IMR-90 (cell line): ENCODE measurements at regions not wholly inside any gene's neighbourhood (a gene's known extent, or its start where the extent isn't known, plus 50 kb on each side); places are given as distances from the start of the nearest gene placed in this dataset.

Experiments
- ATAC-seq: fragments of 200-7000 bp; cut with Tn5 transposase; 2 replicates; pipeline ENCODE4 v1.9.1; 2020; ENCODE audit warnings: low read depth, mild to moderate bottlenecking, moderate library complexity
- BruUV-seq: library from RNA; stranded (reverse); fragments of 400-500 nt; replicated peaks from 2 replicates; lab custom pipeline; 2021; lab: Mats Ljungman, UMichigan
- CTCF ChIA-PET: fragments of 300-600 bp; formaldehyde crosslinking; extraction: SDS; loops from one replicate; lab custom pipeline; 2021; ENCODE audit warnings: antibody characterized with exemption; lab: Yijun Ruan, JAX
- POLR2A ChIA-PET: fragments of 300-600 bp; sonication (Branson Sonifier 250); formaldehyde crosslinking; loops from one replicate; lab custom pipeline; 2022; ENCODE audit warnings: antibody characterized with exemption; ENCODE audit not compliant: unreplicated experiment; lab: Charles Lee
- DNase-seq: peaks from one replicate; pipeline ENCODE4 v3.0.0; 2013
- H2AFZ ChIP-seq: replicated peaks from 2 replicates; pipeline ENCODE3; 2013; ENCODE audit warnings: low read length, mild to moderate bottlenecking; ENCODE audit not compliant: poor library complexity
- H2AK5ac ChIP-seq: 2 replicates; pipeline ENCODE4 v1.6.1; 2013; ENCODE audit warnings: low read depth, low read length, inconsistent platforms
- H2AK9ac ChIP-seq: replicated peaks from 2 replicates; pipeline ENCODE3; 2013; ENCODE audit warnings: mild to moderate bottlenecking, low read depth, low read length, moderate library complexity; ENCODE audit not compliant: poor library complexity
- H2BK120ac ChIP-seq: 2 replicates; pipeline ENCODE4 v1.6.1; 2013; ENCODE audit warnings: low read depth, low read length, inconsistent platforms
- H2BK15ac ChIP-seq: 3 replicates; pipeline ENCODE4 v1.6.1; 2013; ENCODE audit warnings: low read depth, low read length, inconsistent platforms
- H2BK20ac ChIP-seq: 2 replicates; pipeline ENCODE4 v1.6.1; 2013; ENCODE audit warnings: low read depth, mild to moderate bottlenecking, inconsistent platforms, low read length, moderate library complexity
- H2BK5ac ChIP-seq: 2 replicates; pipeline ENCODE4 v1.6.1; 2013; ENCODE audit warnings: mild to moderate bottlenecking, low read depth, low read length, inconsistent platforms; ENCODE audit not compliant: poor library complexity, severe bottlenecking
- H3K14ac ChIP-seq: replicated peaks from 2 replicates; pipeline ENCODE4 v1.6.1; 2013; ENCODE audit warnings: low read depth, low read length, inconsistent platforms
- H3K18ac ChIP-seq: 2 replicates; pipeline ENCODE4 v1.6.1; 2013; ENCODE audit warnings: low read depth, low read length, control low read depth
- H3K23ac ChIP-seq: 2 replicates; pipeline ENCODE4 v1.6.1; 2013; ENCODE audit warnings: low read depth, low read length, inconsistent platforms
- H3K27ac ChIP-seq: 2 replicates; pipeline ENCODE4 v1.5.1; 2013; ENCODE audit warnings: mild to moderate bottlenecking, control low read depth, low read length; ENCODE audit not compliant: insufficient read depth
- H3K27me3 ChIP-seq: 2 replicates; pipeline ENCODE4 v1.6.1; 2013; ENCODE audit warnings: low read length; ENCODE audit not compliant: control insufficient read depth, insufficient read depth
- H3K36me3 ChIP-seq: 2 replicates; pipeline ENCODE4 v1.6.1; 2013; ENCODE audit warnings: low read length, mixed read lengths; ENCODE audit not compliant: control insufficient read depth, insufficient read depth
- H3K4ac ChIP-seq: 2 replicates; pipeline ENCODE4 v1.6.1; 2013; ENCODE audit warnings: low read depth, low read length, inconsistent platforms
- H3K4me1 ChIP-seq: 2 replicates; pipeline ENCODE4 v1.6.1; 2013; ENCODE audit warnings: low read length, mixed read lengths; ENCODE audit not compliant: control insufficient read depth, insufficient read depth
- H3K4me2 ChIP-seq: 2 replicates; pipeline ENCODE4 v1.6.1; 2013; ENCODE audit warnings: low read depth, mild to moderate bottlenecking, control low read depth, low read length, moderate library complexity
- H3K4me3 ChIP-seq: 2 replicates; pipeline ENCODE4 v1.5.1; 2013; ENCODE audit warnings: low read depth, mild to moderate bottlenecking, control low read depth, low read length, moderate library complexity; ENCODE audit not compliant: insufficient read depth
- H3K56ac ChIP-seq: 2 replicates; pipeline ENCODE4 v1.6.1; 2013; ENCODE audit warnings: low read length, inconsistent platforms; ENCODE audit not compliant: insufficient read depth; ENCODE audit errors: extremely low read depth
- H3K79me1 ChIP-seq, 2 experiments: 2 replicates each; pipeline ENCODE4 v1.6.1; 2013; ENCODE audit warnings: low read length in 2 of 2, inconsistent platforms in 1 of 2, low read depth in 1 of 2
- H3K9ac ChIP-seq: 2 replicates; pipeline ENCODE4 v1.6.1; 2013; ENCODE audit warnings: low read depth, low read length, control low read depth
- H3K9me1 ChIP-seq: 2 replicates; pipeline ENCODE4 v1.6.1; 2013; ENCODE audit warnings: low read length, inconsistent platforms; ENCODE audit not compliant: insufficient read depth
- H3K9me3 ChIP-seq: 2 replicates; pipeline ENCODE4 v1.6.1; 2013; ENCODE audit warnings: low read length; ENCODE audit not compliant: control insufficient read depth, insufficient read depth
- H4K20me1 ChIP-seq: 2 replicates; pipeline ENCODE4 v1.6.1; 2013; ENCODE audit warnings: low read length, inconsistent platforms; ENCODE audit not compliant: insufficient read depth
- H4K5ac ChIP-seq: 2 replicates; pipeline ENCODE4 v1.6.1; 2013; ENCODE audit warnings: mild to moderate bottlenecking, low read depth, low read length, control low read depth
- H4K8ac ChIP-seq, 2 experiments: 2 replicates each; pipeline ENCODE4 v1.6.1; 2013; ENCODE audit warnings: low read depth in 2 of 2, low read length in 2 of 2, control low read depth in 1 of 2, inconsistent platforms in 1 of 2
- H4K91ac ChIP-seq: 2 replicates; pipeline ENCODE4 v1.6.1; 2013; ENCODE audit warnings: low read depth, low read length, inconsistent platforms; ENCODE audit not compliant: insufficient read depth
- BHLHE40 ChIP-seq: fragments of 150-350 bp; IDR thresholded peaks from 2 replicates; pipeline ENCODE4 v1.6.1; 2016; ENCODE audit warnings: mild to moderate bottlenecking, low read depth, low read length
- CEBPB ChIP-seq: IDR thresholded peaks from 2 replicates; pipeline ENCODE4 v1.6.1; 2012; ENCODE audit warnings: low read depth, low read length, improper control_type of control experiment
- CHD1 ChIP-seq: IDR thresholded peaks from 2 replicates; pipeline ENCODE4 v1.6.1; 2012; ENCODE audit warnings: low read depth, low read length, improper control_type of control experiment
- CTCF ChIP-seq: conservative IDR thresholded peaks from 2 replicates; pipeline ENCODE4 v1.5.1; 2012; ENCODE audit warnings: mild to moderate bottlenecking, low read depth, low read length, improper control_type of control experiment
- ELK1 ChIP-seq: fragments of 150-350 bp; IDR thresholded peaks from 2 replicates; pipeline ENCODE4 v1.6.1; 2016; ENCODE audit warnings: low read depth, mild to moderate bottlenecking, low read length, moderate library complexity, borderline replicate concordance
- FOS ChIP-seq: fragments of 150-350 bp; IDR thresholded peaks from 2 replicates; pipeline ENCODE4 v1.6.1; 2016; ENCODE audit warnings: low read depth, low read length
- MAFK ChIP-seq: IDR thresholded peaks from 2 replicates; pipeline ENCODE4 v1.6.1; 2012; ENCODE audit warnings: low read depth, low read length, improper control_type of control experiment
- MAZ ChIP-seq: IDR thresholded peaks from 2 replicates; pipeline ENCODE4 v1.6.1; 2012; ENCODE audit warnings: low read depth, mild to moderate bottlenecking, low read length, improper control_type of control experiment, moderate library complexity, borderline replicate concordance
- MXI1 ChIP-seq: IDR thresholded peaks from 2 replicates; pipeline ENCODE4 v1.6.1; 2012; ENCODE audit warnings: low read depth, mild to moderate bottlenecking, low read length, moderate library complexity, borderline replicate concordance
- NFE2L2 ChIP-seq: fragments of 150-350 bp; IDR thresholded peaks from 2 replicates; pipeline ENCODE4 v1.6.1; 2016; ENCODE audit warnings: low read depth, mild to moderate bottlenecking, low read length
- POLR2A ChIP-seq: IDR thresholded peaks from 2 replicates; pipeline ENCODE4 v1.6.1; 2012; ENCODE audit warnings: mild to moderate bottlenecking, low read depth, low read length
- RAD21 ChIP-seq: IDR thresholded peaks from 2 replicates; pipeline ENCODE4 v1.6.1; 2012; ENCODE audit warnings: low read length, improper control_type of control experiment
- RFX5 ChIP-seq: IDR thresholded peaks from 2 replicates; pipeline ENCODE4 v1.8.0; 2012; ENCODE audit warnings: low read depth, mild to moderate bottlenecking, low read length, moderate library complexity
- SMC3 ChIP-seq: fragments of 150-350 bp; IDR thresholded peaks from 2 replicates; pipeline ENCODE4 v1.6.1; 2016; ENCODE audit warnings: low read depth, mild to moderate bottlenecking, antibody characterized with exemption, low read length, moderate library complexity
- USF2 ChIP-seq: fragments of 150-350 bp; IDR thresholded peaks from 2 replicates; pipeline ENCODE4 v1.6.1; 2017; ENCODE audit warnings: mild to moderate bottlenecking, antibody characterized with exemption, low read length, low read depth
- WGBS, 2 experiments: methylation state at CpG; one replicate each; pipeline versions ENCODE4 v1.1.5 to v1.1.7; 2013; ENCODE audit warnings: missing lambda C conversion rate in 2 of 2; ENCODE audit not compliant: insufficient read length in 1 of 2; ENCODE audit errors: extremely low coverage in 2 of 2; 5-methylcytosine and 5-hydroxymethylcytosine counted together
- dilution Hi-C: fragments of 300-500 bp; cut with HindIII; formaldehyde crosslinking; loops from one replicate; pipeline ENCODE4 v1.14.3; 2018; ENCODE audit warnings: low sequenced_read_pairs; ENCODE audit not compliant: unreplicated experiment
- in situ Hi-C: fragments of 300-500 bp; cut with MboI; formaldehyde crosslinking; loops from 3 replicates; pipeline ENCODE4 v1.14.3; 2019; ENCODE audit warnings: low sequenced_read_pairs, inconsistent platforms, mixed read lengths
- intact Hi-C: fragments of 100-400 bp; cut with micrococcal nuclease; formaldehyde crosslinking; loops from 2 replicates; pipeline ENCODE4 v1.10.0; 2022

GRCh38 chr2:194550702-194551101, 1106.3 kb upstream of the SLC39A10 start:
- Histone ChIP-seq H3K9ac (no peak overlapping the region), H3K23ac (no peak overlapping the region), H3K27me3 (no peaks in the 10 kb centered on the region), H3K14ac (no peak overlapping the region), H2BK20ac (no peak overlapping the region), H4K91ac (no peak overlapping the region), H3K4me2 (no peak overlapping the region), H3K27ac (no peak overlapping the region), H4K5ac (no peak overlapping the region), H3K4me1 (no peaks in the 10 kb centered on the region), H3K56ac (no peak overlapping the region), H2BK120ac (no peak overlapping the region), H2BK15ac (no peak overlapping the region), H3K36me3 (no peaks in the 10 kb centered on the region), H2AFZ (no peak overlapping the region), H3K4ac (no peak overlapping the region), H2AK9ac (no peak overlapping the region), H2BK5ac (no peak overlapping the region), H3K9me1 (no peaks in the 10 kb centered on the region), H4K20me1 (no peaks in the 10 kb centered on the region), H3K79me1 (no peaks in the 10 kb centered on the region), H2AK5ac (no peak overlapping the region), H4K8ac (no peak overlapping the region), H3K4me3 (no peak overlapping the region), H3K9me3 (peaks cover 2% of the 10 kb centered on the region; the same call in 1 of the 2 replicates), H3K18ac (no peak overlapping the region)
- POLR2A ChIA-PET: no interaction called here
- BruUV-seq: no TSS peak
- TF ChIP-seq FOS (no peak), USF2 (no peak), MAZ (no peak), NFE2L2 (no peak), MXI1 (no peak), CHD1 (no peak), CEBPB (no peak), ELK1 (no peak), POLR2A (no peak), SMC3 (no peak), RFX5 (no peak), CTCF (no peak), BHLHE40 (no peak), RAD21 (no peak), MAFK (no peak)
- in situ Hi-C loops: no loop called here
- intact Hi-C loops: no loop called here
- WGBS, 2 experiments: no CpG with 5 or more reads among the region's 1 CpG
- CTCF ChIA-PET: interaction anchor here (0.6 kb wide), 1 partner anchor 62 kb away, joined by 4 read pairs; no protein-coding TSS in a partner anchor
- ATAC-seq (no peak), DNase-seq (no peak)
- dilution Hi-C loops: no loop called here
